ENCODE measurements at regions not wholly inside any gene's neighbourhood (a gene's known extent, or its start where the extent isn't known, plus 50 kb on each side); places are given as distances from the start of the nearest gene placed in this dataset.

GRCh38 chr11:96464700-96465307, 75.0 kb downstream of the JRKL start:
- H3K4me1 Mint-ChIP-seq (ENCODE audit: low read depth), result no peaks in the 10 kb centered on the region
- H3K9me3 Mint-ChIP-seq, result no peaks in the 10 kb centered on the region
- H3K27ac Mint-ChIP-seq, result no peak overlapping the region
- peak; percentile 75 for TF ChIP-seq CTCF (IDR thresholded peaks at IDR 0.05)
- peaks cover 1% of the 10 kb centered on the region for H3K27me3 Mint-ChIP-seq
- ATAC-seq (peak; percentile 81), DNase-seq (no peak)
- ChIA-PET CTCF (interaction anchor here (0.8 to 4.4 kb wide), 20 partner anchors 9 to 629 kb away, joined by 3 to 51 read pairs (median 4); no protein-coding TSS in a partner anchor), POLR2A (no interaction called here)
- H3K4me3 Mint-ChIP-seq, result no peak overlapping the region
- intact Hi-C loops (cut with micrococcal nuclease), result loop anchor here (10.0 kb wide), 1 partner anchor 150 kb away; no protein-coding TSS in a partner anchor
- no peaks in the 10 kb centered on the region for H3K36me3 Mint-ChIP-seq (ENCODE audit: low read depth)

- H3K9me3 Mint-ChIP-seq, result no peaks in the 10 kb centered on the region
- intact Hi-C loops (cut with micrococcal nuclease), result loop anchor here (10.0 kb wide), 1 partner anchor 149 kb away; no protein-coding TSS in a partner anchor
- H3K27me3 Mint-ChIP-seq, result peaks cover 1% of the 10 kb centered on the region
- ChIA-PET CTCF (interaction anchor here (1.3 to 4.4 kb wide), 5 partner anchors 9 to 72 kb away, joined by 3 to 51 read pairs (median 9); no protein-coding TSS in a partner anchor), POLR2A (no interaction called here)
- H3K27ac Mint-ChIP-seq, result no peak overlapping the region
- peaks cover under 1% of the 10 kb centered on the region for H3K4me1 Mint-ChIP-seq (ENCODE audit: low read depth)
- ATAC-seq (no peak), DNase-seq (no peak)
- no peaks in the 10 kb centered on the region for H3K36me3 Mint-ChIP-seq (ENCODE audit: low read depth)
- no peak overlapping the region for H3K4me3 Mint-ChIP-seq
- no peak for TF ChIP-seq CTCF (IDR thresholded peaks at IDR 0.05)
Measured at GRCh38 chr11:96465512-96465911, 75.7 kb downstream of the JRKL start.

DNA sequence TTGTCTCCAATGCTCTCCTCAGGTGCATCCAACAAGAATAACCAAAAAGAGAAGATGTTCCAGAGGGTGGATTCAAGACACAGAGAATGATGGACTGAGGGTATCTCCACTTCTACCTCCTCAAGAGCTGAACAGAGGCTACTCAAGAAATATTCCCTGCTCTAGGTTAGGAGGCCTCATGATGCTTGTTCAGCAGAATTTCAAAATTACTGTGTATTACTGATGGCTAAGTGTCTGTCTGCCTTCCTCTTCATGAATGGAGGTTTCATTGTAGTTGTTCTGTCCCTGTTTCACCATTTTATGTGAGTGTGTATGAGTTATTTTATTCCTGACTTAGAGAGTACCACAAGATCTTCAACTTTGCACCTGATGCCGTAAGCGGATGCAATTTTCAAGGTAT, 76.8 kb downstream of the JRKL start:
- Mint-ChIP-seq H3K27me3 (peaks cover 1% of the 10 kb centered on the region), H3K36me3 (ENCODE audit: low read depth) (no peaks in the 10 kb centered on the region), H3K4me3 (no peak overlapping the region), H3K27ac (no peak overlapping the region), H3K4me1 (ENCODE audit: low read depth) (peaks cover 2% of the 10 kb centered on the region), H3K9me3 (no peaks in the 10 kb centered on the region)
- POLR2A ChIA-PET, result no interaction called here
- no peak for TF ChIP-seq CTCF (IDR thresholded peaks at IDR 0.05)
- intact Hi-C loops (cut with micrococcal nuclease), result loop anchor here (10.0 kb wide), 1 partner anchor 148 kb away; no protein-coding TSS in a partner anchor
- DNase-seq (no peak), ATAC-seq (no peak)
- CTCF ChIA-PET, result interaction anchor here (1.6 to 4.4 kb wide), 3 partner anchors 16 to 62 kb away, joined by 3 to 51 read pairs (median 35); no protein-coding TSS in a partner anchor

- POLR2A ChIA-PET, result no interaction called here
- CTCF ChIA-PET, result interaction anchor here (0.9 kb wide), 1 partner anchor 9 kb away, joined by 3 read pairs; no protein-coding TSS in a partner anchor
- intact Hi-C loops (cut with micrococcal nuclease), result loop anchor here (10.0 kb wide), 1 partner anchor 145 kb away; no protein-coding TSS in a partner anchor
- Mint-ChIP-seq H3K4me1 (ENCODE audit: low read depth) (peaks cover 2% of the 10 kb centered on the region), H3K9me3 (peaks cover 6% of the 10 kb centered on the region), H3K27ac (no peak overlapping the region), H3K27me3 (peaks cover 1% of the 10 kb centered on the region), H3K4me3 (no peak overlapping the region), H3K36me3 (ENCODE audit: low read depth) (no peaks in the 10 kb centered on the region)
- ATAC-seq (no peak), DNase-seq (no peak)
- no peak for TF ChIP-seq CTCF (IDR thresholded peaks at IDR 0.05)
Measured at GRCh38 chr11:96469776-96470175, 80.0 kb downstream of the JRKL start.

DNA sequence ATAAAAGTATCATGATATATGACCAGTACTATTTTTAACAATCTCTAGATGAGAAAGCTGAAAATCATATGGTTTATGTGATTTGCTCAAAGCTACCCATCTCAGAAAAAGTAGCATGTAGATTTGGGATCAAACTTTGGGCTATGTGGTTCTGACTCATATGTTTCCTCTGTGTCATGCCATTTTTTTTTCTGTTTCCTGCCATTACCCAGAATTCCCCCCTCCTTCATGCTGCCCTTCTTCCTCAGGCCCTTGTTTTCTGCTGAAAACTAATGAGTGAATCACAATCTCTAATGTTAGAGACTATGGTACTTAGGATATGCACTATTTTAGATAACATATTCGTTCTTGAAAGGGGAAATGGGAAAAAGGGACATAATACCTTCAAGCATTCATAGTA, 80.7 kb downstream of the JRKL start:
- ATAC-seq, result no peak
- Mint-ChIP-seq H3K9me3 (peaks cover 10% of the 10 kb centered on the region), H3K36me3 (ENCODE audit: low read depth) (no peaks in the 10 kb centered on the region), H3K27me3 (peaks cover 5% of the 10 kb centered on the region), H3K4me1 (ENCODE audit: low read depth) (peaks cover 2% of the 10 kb centered on the region), H3K4me3 (no peak overlapping the region), H3K27ac (no peak overlapping the region)
- ChIA-PET POLR2A (no interaction called here), CTCF (interaction anchor here (2.0 kb wide), 1 partner anchor 8 kb away, joined by 9 read pairs; no protein-coding TSS in a partner anchor)
- no peak for TF ChIP-seq CTCF (IDR thresholded peaks at IDR 0.05)
- DNase-seq, result no peak
- intact Hi-C loops (cut with micrococcal nuclease), result no loop called here
